Erythroblast (primary cell): ENCODE measurements at regions not wholly inside any gene's neighbourhood (a gene's known extent, or its start where the extent isn't known, plus 50 kb on each side); places are given as distances from the start of the nearest gene placed in this dataset.

Source experiments
- GATA1 ChIP-seq: IDR thresholded peaks from 2 replicates; pipeline ENCODE4 v1.6.1; 2011; ENCODE audit warnings: low read depth, mild to moderate bottlenecking, control low read depth, low read length, moderate library complexity
- POLR2A ChIP-seq: IDR thresholded peaks from 2 replicates; pipeline ENCODE4 v1.6.1; 2011; ENCODE audit warnings: mild to moderate bottlenecking, low read length

- no peak for TF ChIP-seq POLR2A
- TF ChIP-seq GATA1: no peak
These were observed 119.4 kb downstream of the SLC16A1 start for GRCh38 chr1:112836642-112837041.
